GM21423 (cell line): ENCODE measurements at regions not wholly inside any gene's neighbourhood (a gene's known extent, or its start where the extent isn't known, plus 50 kb on each side); places are given as distances from the start of the nearest gene placed in this dataset.
"Not testable (repeated sequence)": the region's sequence is repeated elsewhere in the genome, so short reads cannot be mapped to it uniquely, and the experiment has no call there.

ENCODE experiments used
- ATAC-seq: cut with Tn5 transposase; IDR thresholded peaks from one replicate; pipeline ENCODE4 v1.9.1; 2021; ENCODE audit warnings: mild to moderate bottlenecking, moderate library complexity; ENCODE audit not compliant: unreplicated experiment

DNA sequence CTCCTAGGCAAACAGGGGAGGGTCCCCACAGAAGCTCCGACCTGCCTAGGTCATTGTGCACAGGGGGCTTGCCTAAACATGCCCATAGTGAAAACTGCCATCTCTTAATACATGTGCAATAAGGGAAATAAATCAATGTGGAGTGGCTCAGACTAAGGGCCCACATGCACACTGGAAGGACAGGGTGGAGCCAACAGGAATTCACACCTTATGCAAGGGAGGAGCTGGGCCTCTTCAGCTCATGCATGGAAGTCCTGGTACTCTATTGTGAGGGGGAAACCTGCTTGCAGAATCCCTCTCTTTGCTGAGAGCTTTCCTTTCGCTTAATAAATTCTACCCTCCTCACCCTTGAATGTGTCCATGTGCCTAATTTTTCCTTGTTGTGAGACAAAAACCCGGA, 815.8 kb downstream of the EFNA5 start:
- ATAC-seq, result no peak

DNA sequence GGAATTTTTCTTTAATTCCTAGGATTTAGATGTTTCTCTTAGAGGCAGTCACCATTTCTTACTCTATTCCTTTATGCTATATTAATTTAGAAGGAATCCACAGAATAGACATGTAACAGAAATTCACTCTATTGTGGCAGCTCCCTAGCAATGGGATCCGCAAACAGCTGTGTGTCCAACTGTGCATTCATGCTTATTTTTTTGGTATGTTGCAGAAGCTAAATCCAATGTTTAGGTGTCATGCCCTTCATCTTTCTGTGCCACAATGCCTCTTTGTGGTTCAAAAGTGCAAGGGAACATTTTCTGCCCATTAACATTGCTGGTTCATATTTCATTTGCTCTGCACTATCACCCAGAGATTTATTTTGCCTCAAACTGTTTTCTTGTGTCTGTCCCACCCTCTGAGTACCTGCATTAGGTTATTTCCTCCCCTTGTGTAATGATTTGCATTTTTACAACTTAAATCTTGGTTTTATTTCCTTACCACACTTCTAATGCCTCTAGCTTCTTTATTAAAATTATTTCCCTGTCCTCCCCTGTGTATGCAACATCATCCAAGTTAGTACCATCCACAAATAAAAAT, 816.5 kb downstream of the EFNA5 start:
- ATAC-seq, result no peak

DNA sequence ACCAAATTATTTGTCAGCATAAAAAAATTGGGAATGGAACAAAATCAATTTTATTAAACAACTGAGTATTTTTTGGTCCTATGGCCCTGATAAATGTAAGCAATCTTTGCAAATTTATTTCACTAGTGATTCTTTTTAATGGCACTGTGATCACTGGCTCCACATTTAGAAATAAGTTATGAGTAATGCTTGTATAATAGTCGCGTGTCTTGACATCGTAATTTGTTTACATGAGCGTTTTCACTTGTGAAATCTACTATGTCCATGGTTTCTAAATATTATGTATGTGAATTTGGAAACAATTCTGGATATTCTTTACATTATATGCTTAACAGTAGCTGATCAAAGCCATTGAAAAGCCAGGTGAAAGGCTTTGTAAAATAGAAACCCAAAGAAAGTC, 817.5 kb downstream of the EFNA5 start:
- ATAC-seq, result no peak

DNA sequence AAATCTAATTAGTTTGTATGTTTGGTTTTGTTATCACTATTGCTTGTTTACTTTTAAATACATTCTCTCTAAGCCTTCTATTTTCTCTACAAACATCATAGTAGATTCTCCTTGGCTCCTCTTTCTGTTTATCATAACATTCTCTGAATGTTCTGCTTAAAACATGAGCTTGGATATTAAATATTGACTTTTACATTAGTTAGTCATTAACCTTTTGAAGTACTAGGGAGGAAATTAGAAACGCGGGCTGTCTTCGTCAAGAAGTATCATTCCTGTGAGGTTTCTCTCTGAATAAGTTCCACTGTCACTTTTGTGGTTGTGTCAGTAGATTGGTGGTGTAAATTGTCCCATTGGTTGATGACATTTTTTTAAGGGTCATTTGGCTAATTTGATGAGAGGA, 821.5 kb downstream of the EFNA5 start:
- ATAC-seq, result no peak

DNA sequence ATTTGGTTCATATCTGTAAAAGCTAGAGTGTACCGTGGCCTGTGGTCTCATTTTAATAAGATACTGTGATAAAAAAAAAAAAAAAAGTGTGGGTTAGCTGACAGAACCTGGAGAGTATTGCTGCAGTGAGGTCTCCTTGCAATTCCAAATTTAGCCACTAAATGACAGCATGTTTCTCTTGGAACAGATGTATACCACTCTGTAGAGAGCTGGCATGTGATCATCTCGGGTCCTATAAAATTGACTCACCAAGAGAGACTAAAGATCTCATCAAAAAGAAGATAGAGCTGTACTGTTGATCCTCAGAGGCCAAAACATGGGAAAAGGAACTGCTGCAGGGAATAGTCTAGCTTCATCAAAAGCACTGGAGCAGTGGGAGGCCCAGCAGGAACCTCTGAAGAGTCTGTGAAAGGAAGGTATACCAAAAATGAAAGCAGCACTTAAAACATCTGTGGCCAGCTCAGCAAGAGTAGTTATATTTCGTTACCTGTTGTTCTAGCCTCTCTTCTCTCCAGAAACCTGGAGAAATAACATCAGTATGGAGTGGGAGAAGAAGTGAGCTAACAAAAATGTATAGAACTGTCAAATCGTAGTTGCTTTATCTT, 826.8 kb downstream of the EFNA5 start:
- peak; percentile 63 for ATAC-seq

DNA sequence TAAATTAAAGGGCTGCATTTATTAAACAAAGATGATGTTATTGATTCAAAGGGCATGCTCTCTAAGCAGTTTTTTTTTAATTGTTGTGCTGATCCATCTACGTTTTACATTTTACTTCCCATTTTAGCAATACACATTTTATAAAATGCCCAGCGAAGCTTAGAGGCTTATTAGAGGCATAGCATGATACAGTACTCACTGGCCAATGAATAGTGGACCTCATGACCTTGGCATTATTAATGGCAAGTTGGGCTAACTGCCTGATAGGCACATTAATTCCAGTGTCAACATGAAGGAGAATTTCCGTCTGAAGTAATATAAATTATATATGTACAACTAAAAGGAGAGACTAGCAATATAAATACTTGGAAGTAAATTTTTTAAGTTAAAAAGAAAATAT, 837.2 kb downstream of the EFNA5 start:
- ATAC-seq, result no peak

DNA sequence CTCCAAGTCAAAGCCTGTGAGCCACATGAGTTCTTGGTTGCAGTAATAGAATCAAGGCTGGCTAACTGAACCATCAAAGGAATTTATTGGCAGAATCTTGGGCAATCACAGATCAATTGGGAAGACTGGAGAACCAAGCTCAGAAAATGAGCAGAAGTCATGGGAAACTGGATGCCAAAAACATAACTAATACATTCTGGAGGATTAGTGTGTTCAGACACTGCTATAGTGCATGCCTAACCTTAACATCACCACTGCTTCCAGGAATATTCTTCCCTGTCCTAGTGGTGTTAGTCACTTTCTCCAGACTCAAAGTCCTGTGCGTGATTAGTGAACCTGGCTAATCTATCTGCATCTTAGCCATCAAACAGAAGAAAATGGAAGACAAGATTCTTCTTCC, 843.7 kb downstream of the EFNA5 start:
- no peak for ATAC-seq

DNA sequence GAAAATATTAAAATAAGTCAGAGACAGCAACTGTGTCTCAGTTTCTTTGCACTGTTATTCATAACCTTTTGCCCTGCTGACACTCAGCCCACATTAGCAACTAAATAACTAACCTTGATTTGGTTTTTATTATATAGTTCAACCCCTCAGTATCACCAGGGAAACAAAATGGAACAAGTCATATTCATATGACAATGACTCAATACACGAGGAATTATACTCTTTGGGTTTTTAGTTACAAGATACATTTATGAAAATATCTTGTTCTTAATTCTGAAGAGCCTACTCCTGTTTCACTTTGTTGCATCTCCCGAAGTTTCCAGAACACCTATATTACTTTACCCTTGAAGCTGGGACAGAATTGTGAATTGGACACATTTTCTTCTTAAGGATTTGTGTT, 845.4 kb downstream of the EFNA5 start:
- no peak for ATAC-seq

DNA sequence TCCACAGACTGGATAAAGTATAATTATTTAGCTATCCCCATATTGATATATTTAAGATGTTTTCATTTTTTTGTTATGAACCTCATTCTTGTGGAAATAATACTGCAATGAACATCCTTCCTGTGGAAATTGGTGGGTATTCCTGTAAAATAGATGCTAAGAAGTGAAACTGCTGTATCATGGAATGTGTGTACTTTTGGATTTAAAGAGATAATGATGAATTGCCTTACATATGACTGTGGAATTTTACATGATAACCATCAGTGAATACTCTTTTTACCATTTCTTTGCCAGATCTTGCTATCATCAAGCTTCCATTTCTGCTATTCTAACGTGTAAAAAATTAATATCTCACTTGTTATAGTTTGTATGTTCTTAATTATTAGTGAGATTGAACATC, 847.9 kb downstream of the EFNA5 start:
- ATAC-seq, result no peak

DNA sequence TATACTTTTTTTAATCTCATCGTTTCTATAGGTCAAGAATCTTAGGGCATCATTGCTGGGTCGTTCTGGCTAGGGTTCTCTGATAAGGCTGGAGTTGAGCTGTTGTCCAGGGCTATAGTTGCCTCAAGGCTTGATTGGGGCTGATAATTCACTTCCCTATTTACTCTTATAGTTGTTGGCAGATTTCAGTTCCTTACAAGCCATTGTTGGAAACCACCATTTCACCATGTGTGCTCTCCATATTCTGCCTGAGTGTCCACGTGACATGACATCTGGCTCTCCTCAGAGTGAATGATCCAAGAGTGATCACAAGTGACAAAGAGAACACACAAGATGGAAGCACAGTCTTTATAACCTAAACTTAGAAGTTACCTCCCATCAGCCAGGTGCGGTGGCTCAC, 852.2 kb downstream of the EFNA5 start:
- no peak for ATAC-seq

DNA sequence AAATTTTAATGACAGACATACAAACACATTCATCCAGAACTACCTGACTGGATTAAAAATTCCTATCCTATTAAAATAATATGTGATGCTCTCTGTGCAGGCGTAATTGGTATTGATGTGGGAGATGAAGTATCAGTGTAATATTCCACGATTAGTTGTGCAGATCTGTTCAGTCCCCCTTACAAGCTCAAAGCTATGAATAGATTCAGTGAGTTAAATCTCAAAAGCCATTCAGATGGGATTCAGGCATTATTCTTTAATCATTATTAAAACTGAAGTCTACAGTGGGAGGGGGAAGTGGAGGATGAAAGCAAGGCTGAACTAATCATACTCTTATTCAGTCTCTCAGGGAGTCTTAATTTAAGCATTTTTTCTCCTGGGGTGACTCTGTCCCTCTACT, 855.8 kb downstream of the EFNA5 start:
- ATAC-seq, result no peak

DNA sequence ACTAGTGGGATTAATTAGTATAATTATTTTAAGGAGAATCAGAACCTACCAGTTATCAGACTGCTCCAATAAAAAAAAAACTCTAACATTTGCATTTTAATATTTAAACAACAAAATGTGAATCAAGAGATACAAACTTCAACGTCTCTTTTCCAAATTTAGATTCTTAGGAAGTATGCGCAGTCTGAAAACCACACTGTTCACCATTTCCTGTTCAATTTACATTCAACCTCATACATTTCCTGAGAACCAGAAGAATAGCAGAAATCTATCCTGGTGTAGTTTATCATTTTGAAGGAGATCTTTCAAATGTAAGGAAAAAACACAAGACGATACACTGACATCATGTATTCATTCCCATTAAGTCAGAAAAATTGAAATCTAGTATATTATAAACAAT, 869.2 kb downstream of the EFNA5 start:
- no peak for ATAC-seq

DNA sequence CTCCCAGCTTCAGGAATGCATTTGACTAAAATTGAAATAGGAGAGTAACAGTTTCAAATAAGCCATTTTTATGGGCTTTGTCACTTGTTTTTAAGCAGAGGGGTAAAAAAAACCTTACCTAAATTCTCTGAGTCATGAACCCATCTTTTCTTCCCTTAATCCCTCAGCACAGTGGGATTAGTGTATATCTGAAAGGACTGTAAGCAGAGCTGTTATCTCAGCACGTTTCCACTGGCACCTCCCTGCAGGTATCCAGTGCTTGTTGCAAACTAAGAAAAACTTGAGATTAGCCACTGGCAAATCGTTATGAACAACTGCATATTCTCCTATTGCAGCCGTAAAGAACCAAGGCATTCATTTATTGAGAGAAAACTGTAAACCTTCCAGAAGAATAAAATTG, 872.7 kb downstream of the EFNA5 start:
- no peak for ATAC-seq

DNA sequence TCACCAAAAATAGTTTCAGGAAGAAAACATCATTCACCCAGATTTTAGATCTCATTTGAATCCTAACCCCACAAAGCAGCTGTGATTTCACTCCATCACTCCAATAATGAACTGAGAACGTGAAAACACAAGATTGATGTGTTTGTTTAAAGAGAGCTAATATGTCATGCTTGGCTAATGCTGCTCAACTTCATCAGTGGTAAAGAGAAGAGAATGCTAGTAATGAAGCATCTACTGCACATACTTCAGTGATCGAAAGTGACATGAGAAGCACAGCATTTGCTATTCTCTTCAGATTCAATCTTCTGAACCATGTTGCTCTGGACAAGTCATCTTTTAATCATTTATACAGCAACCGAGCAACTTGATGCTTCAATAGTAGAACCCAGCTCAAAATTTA, 874.7 kb downstream of the EFNA5 start:
- no peak for ATAC-seq

DNA sequence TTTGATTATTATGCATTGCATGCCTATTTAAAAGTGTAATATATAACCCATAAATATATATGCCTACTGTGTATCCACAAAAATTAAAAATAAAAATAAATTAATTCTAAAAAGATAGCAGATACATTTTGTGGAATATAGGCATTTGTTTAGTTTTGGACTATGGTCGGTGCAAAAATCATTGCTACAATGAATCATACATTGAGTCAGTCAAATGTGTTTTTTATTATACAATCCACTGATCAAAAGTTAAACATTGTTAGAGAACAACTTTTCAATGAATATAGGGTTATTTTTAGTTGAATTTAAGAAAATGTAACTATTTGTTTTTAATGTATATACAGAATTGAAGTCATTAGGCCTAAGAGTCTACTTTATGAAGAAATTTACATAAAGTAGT, 885.9 kb downstream of the EFNA5 start:
- no peak for ATAC-seq

DNA sequence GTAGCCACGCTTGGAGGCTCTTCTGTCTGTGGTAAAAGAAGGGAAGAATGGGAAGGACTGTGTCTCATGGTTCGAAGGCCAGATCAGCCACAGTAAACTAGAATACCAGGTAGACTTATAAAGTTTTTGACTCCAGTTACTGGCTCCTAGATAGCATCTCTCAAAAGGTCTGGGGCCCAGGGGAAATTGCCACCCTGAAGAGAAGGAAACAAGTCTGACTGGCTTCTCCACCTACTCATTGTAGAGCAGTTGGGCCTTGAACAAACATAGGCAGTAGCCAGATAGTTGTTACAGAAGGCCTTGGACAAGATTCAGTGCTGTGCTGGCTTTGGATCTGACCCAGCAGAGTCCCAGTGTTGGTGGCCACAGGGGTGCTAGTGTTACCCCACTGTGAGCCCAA, 890.4 kb downstream of the EFNA5 start:
- ATAC-seq, result no peak

DNA sequence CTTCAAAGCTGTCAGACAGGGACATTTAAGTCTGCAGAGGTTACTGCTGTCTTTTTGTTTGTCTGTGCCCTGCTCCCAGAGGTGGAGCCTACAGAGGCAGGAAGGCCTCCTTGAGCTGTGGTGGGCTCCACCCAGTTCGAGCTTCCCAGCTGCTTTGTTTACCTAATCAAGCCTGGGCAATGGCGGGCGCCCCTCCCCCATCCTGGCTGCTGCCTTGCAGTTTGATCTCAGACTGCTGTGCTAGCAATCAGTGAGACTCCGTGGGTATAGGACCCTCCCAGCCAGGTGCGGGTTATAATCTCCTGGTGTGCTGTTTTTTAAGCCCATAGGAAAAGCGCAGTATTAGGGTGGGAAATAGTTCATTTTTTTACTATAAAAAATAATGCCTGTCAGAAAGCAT, 894.2 kb downstream of the EFNA5 start:
- ATAC-seq, result not testable (repeated sequence)

DNA sequence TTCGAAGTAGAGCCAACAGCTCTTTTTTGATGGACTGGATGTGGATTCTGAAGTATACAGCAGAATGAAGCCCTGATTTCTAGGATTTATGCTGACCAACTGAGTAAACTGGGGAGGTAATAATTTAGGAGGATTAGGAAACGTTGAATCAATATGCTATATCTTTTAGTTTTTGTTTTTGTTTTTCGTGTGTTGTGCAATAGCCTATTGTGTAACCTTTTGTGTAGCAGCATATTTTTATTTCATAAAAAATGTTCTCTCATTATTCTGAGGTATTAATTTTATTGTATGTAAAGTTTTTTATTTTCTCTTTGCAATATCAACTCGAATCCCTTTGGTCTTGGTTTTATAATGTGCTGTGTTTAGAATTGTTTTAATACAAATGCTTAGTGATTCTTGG, 902.3 kb downstream of the EFNA5 start:
- no peak for ATAC-seq

DNA sequence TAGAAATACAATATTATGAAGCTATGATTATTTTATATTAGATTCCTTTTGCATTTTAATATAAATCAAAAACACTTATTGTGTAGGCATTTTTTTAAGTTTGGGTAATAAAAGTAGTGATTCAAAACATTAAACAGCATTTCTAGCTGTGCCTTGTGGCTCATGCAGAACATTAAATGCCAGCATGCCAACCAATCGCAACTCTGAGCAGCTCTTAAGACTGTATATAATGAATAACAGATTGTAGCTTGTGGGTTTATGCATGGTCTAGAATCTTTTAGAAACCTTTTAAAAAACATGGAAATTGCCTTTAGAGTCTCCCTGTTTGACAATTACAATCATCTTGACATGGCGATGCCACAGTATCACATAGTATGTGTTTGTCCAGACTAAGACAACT, 903.8 kb downstream of the EFNA5 start:
- ATAC-seq, result no peak

DNA sequence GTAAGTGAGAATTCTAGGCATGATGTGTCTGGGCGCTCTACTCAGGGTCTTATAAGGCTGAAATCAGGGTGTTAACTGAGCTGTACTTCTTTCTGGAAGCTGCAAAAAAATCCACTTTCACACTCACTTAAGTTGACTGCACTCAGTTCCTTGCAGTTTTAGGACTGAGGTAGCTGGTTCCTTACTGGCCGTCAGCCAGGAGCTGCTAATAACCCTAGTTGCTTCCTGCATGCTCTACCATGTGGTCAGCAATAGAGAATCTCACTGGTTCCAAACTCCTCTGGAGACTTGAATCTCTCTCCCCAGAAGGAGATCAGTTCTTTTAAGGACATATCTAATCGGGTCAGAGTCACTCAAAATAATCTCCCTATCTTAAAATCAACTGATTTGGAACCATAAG, 911.2 kb downstream of the EFNA5 start:
- no peak for ATAC-seq

DNA sequence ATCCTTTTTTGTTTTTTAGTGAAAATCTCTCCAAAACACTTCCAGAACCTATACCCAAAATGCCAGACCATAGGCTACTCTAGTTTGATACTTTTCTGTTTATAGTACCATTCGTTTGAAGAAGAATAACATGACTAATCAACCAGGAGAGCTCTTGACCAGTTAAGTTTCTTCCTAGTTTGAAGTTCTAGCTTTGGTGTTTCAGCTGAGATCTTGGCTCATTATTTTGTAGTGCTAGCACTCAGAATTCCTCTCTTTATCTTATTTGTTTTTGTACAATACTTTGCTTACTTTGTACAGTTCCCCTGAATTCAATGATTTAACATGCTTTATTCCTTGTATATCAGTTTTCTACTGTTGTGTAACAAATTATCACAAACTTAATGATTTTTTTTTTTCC, 911.6 kb downstream of the EFNA5 start:
- no peak for ATAC-seq

DNA sequence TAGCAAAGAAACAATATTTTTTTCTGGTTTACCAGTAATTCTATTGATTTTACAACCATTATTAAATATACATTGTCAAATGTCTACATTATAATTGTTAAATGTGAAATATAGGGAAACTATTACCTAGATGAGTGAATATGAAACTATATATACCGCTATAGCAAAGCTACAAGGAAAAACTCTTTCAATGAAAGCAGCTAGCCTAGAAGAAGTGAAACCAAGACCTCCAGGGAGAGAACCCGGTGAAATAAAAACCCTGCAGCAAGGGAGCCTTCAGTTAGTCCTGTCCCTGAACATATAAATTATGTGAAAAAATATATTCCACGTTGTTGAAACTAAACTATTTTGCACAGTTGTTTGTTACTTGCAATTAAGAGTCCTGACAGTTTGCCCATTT, 913.1 kb downstream of the EFNA5 start:
- no peak for ATAC-seq

DNA sequence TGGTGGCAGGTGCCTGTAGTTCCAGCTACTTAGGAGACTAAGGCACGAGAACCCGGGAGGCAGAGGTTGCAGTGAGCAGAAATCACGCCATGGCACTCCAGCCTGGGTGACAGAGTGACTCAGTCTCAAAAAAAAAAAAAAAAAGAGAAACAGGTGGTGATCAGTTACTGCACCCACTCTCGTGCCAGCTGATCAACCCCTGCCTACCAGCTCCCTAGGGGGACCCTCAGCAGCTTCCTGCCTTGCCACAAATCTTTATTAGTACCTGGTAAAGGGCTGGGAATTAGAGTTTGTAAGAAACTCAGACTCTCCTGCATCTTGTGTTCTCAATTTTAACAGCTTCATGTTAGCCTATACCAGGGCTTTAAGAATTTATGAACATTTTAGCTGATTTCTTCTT, 914.9 kb downstream of the EFNA5 start:
- no peak for ATAC-seq
